ENCODE measurements at regions not wholly inside any gene's neighbourhood (a gene's known extent, or its start where the extent isn't known, plus 50 kb on each side); places are given as distances from the start of the nearest gene placed in this dataset.

DNA sequence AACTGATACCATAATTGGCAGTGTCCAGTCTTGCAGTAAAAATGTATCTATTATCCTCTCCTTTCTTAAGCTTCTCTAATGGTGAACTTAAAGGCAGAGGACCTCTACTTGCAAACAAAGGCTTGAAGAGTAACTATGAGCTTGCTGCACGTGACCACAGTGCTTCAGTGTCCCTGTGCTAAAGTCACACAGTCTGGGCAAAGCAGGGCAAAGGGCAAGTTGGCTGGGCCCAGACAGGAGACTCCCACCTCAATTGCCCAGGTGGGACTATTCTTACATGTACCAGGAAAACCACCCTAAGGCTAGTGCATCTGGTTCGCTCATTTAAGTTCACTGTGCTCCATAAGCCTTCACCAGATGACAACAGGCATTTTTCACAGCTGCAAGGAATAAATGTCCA is 374.2 kb upstream of the PROX1 start:
- peaks cover 0 to 9% (median 2%) of the 10 kb centered on the region in 3 donors for H3K27me3 Mint-ChIP-seq (ENCODE audit: low read depth in 3 of 3)

DNA sequence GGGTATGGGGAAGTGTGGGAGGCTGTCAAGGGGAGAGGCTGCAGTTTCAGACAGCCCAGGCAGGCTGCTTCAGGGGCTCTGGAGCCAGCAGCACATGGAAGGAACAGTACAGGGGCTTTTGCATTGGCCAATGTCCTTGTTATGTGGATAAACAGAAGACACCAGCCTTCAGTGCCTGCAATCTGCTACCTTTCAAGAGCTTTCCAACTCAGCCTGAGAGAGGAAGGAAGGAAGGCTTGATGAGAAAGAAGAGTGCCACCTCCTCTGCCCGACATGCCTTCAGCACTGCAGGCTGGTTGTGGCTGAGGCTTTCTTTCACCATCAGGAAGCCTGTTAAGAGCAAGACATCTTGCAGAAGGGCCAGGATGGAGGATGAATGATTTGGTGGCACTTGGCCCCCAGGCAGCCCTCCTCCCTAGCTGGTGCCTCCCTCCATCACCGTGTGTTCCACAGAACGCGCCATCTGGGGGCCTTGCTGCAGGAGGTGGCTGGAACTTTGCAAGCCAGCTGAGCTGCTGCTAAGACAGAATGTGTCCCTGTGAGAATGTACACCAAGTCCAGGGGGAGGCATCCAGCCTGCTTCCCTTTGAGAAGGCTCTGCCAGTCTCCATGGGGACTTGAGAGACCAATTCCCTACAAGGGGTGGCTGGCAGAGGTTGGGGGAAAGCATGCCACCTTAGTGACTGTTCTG is 372.4 kb upstream of the PROX1 start:
- WGBS (ENCODE audit: insufficient coverage) = 88% methylated on average over 3 of the region's 4 CpGs
- DNase-seq = no peak
- Histone ChIP-seq H3K27me3 (ENCODE audit: control insufficient read depth in 2 of 2, insufficient read depth in 2 of 2, low read length in 2 of 2) (no peaks in the 10 kb centered on the region), H2AFZ (ENCODE audit: insufficient read depth, low read depth, low read length, poor library complexity, severe bottlenecking) (no peak overlapping the region), H3K79me2 (ENCODE audit: insufficient read depth, low read length) (no peaks in the 10 kb centered on the region), H3K4me2 (replicated peaks; ENCODE audit: extremely low read depth, low read length, poor library complexity, severe bottlenecking) (no peak overlapping the region), H3K36me3 (replicated peaks in 1 of 2; ENCODE audit: control insufficient read depth in 1 of 2, insufficient read depth in 2 of 2, low read length in 2 of 2) (no peaks in the 10 kb centered on the region), H3K4me3 (replicated peaks in 1 of 3; ENCODE audit: low read depth in 2 of 3, low read length in 3 of 3) (no peak overlapping the region), H4K20me1 (ENCODE audit: insufficient read depth, low read length) (no peaks in the 10 kb centered on the region), H3K27ac (ENCODE audit: low read depth in 1 of 2, low read length in 2 of 2) (no peak overlapping the region), H3K9me3 (replicated peaks in 1 of 2; ENCODE audit: control insufficient read depth in 1 of 2, insufficient read depth in 1 of 2, low read length in 2 of 2) (no peaks in the 10 kb centered on the region), H3K9ac (ENCODE audit: insufficient read depth, low read length, poor library complexity, severe bottlenecking) (no peak overlapping the region), H3K4me1 (ENCODE audit: control insufficient read depth in 1 of 2, insufficient read depth in 2 of 2, low read length in 2 of 2) (no peaks in the 10 kb centered on the region)
- Mint-ChIP-seq H3K4me3 (no peak overlapping the region), H3K27ac (no peak overlapping the region), H3K9me3 (peaks cover 0 to 4% (median 0%) of the 10 kb centered on the region in 7 donors), H3K27me3 (ENCODE audit: low read depth in 3 of 3) (peaks cover 0 to 9% (median 0%) of the 10 kb centered on the region in 3 donors), H3K36me3 (no peaks in the 10 kb centered on the region), H3K4me1 (no peaks in the 10 kb centered on the region)
- intact Hi-C loops (cut with micrococcal nuclease) = no loop called here
- TF ChIP-seq CTCF (IDR thresholded peaks at IDR 0.05) = no peak

More for the DNA sequence above, 374.2 kb upstream of the PROX1 start:
- Mint-ChIP-seq H3K4me3 (no peak overlapping the region), H3K27ac (no peak overlapping the region), H3K36me3 (no peaks in the 10 kb centered on the region), H3K9me3 (peaks cover 0 to 8% (median 0%) of the 10 kb centered on the region in 7 donors), H3K4me1 (no peaks in the 10 kb centered on the region)
- Histone ChIP-seq H4K20me1 (ENCODE audit: insufficient read depth, low read length) (no peaks in the 10 kb centered on the region), H3K9me3 (replicated peaks in 1 of 2; ENCODE audit: control insufficient read depth in 1 of 2, insufficient read depth in 1 of 2, low read length in 2 of 2) (no peaks in the 10 kb centered on the region), H3K27me3 (ENCODE audit: control insufficient read depth in 2 of 2, insufficient read depth in 2 of 2, low read length in 2 of 2) (no peaks in the 10 kb centered on the region), H3K4me1 (ENCODE audit: control insufficient read depth in 1 of 2, insufficient read depth in 2 of 2, low read length in 2 of 2) (no peaks in the 10 kb centered on the region), H3K4me3 (replicated peaks in 1 of 3; ENCODE audit: low read depth in 2 of 3, low read length in 3 of 3) (no peak overlapping the region), H2AFZ (ENCODE audit: insufficient read depth, low read depth, low read length, poor library complexity, severe bottlenecking) (no peak overlapping the region), H3K27ac (ENCODE audit: low read depth in 1 of 2, low read length in 2 of 2) (no peak overlapping the region), H3K9ac (ENCODE audit: insufficient read depth, low read length, poor library complexity, severe bottlenecking) (no peak overlapping the region), H3K36me3 (replicated peaks in 1 of 2; ENCODE audit: control insufficient read depth in 1 of 2, insufficient read depth in 2 of 2, low read length in 2 of 2) (no peaks in the 10 kb centered on the region), H3K79me2 (ENCODE audit: insufficient read depth, low read length) (no peaks in the 10 kb centered on the region), H3K4me2 (replicated peaks; ENCODE audit: extremely low read depth, low read length, poor library complexity, severe bottlenecking) (no peak overlapping the region)
- 69% methylated on average over 1 of the region's 2 CpGs for WGBS (ENCODE audit: insufficient coverage)
- intact Hi-C loops (cut with micrococcal nuclease) = no loop called here
- no peak for DNase-seq
- no peak for TF ChIP-seq CTCF (IDR thresholded peaks at IDR 0.05)
